Thyroid gland (tissue), 4 donors: ENCODE measurements at regions not wholly inside any gene's neighbourhood (a gene's known extent, or its start where the extent isn't known, plus 50 kb on each side); places are given as distances from the start of the nearest gene placed in this dataset.

Experiments used
- POLR2A ChIP-seq, 2 donors: fragments of 450-650 bp; IDR thresholded peaks; one replicate each; pipeline ENCODE4 v1.6.1; 2017; ENCODE audit warnings: antibody characterized with exemption in 2 of 2, mild to moderate bottlenecking in 2 of 2, moderate library complexity in 1 of 2
- TF ChIP-seq, protein P1 (sequence below), 6 experiments: fragments of 200-600 bp in 3 of 6; fragments of 450-650 bp in 3 of 6; sonication (generic) in 3 of 6; IDR thresholded peaks; one replicate each; pipeline ENCODE4 v1.5.1; 2016 to 2019; ENCODE audit warnings: antibody characterized with exemption in 6 of 6, mild to moderate bottlenecking in 2 of 6, inconsistent platforms in 1 of 6, moderate library complexity in 1 of 6

DNA sequence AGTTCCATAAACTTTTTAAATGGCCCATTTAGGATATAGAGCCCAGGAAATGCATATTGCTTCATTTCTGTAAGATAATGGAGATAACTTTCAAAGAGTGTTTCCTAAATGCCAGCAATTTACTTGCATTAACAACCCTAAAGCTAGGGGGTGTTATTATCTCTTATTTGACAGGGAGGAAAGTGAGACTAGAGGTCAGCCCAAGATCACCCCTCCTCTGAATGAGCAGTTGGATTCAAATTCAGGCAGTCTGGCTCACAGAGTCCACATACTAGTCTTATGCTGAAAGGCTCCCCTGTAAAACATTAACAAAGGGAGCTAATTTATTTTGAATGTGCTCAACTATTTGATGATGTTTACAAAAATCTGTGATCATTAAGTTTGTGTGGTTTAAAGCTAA lies 49.9 kb upstream of the TRIM77 start:
- TF ChIP-seq, protein P1, sequence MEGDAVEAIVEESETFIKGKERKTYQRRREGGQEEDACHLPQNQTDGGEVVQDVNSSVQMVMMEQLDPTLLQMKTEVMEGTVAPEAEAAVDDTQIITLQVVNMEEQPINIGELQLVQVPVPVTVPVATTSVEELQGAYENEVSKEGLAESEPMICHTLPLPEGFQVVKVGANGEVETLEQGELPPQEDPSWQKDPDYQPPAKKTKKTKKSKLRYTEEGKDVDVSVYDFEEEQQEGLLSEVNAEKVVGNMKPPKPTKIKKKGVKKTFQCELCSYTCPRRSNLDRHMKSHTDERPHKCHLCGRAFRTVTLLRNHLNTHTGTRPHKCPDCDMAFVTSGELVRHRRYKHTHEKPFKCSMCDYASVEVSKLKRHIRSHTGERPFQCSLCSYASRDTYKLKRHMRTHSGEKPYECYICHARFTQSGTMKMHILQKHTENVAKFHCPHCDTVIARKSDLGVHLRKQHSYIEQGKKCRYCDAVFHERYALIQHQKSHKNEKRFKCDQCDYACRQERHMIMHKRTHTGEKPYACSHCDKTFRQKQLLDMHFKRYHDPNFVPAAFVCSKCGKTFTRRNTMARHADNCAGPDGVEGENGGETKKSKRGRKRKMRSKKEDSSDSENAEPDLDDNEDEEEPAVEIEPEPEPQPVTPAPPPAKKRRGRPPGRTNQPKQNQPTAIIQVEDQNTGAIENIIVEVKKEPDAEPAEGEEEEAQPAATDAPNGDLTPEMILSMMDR (IDR thresholded peaks at IDR 0.05) = no peak
- TF ChIP-seq POLR2A (IDR thresholded peaks at IDR 0.05) = no peak
